ENCODE measurements at regions not wholly inside any gene's neighbourhood (a gene's known extent, or its start where the extent isn't known, plus 50 kb on each side); places are given as distances from the start of the nearest gene placed in this dataset.

DNA sequence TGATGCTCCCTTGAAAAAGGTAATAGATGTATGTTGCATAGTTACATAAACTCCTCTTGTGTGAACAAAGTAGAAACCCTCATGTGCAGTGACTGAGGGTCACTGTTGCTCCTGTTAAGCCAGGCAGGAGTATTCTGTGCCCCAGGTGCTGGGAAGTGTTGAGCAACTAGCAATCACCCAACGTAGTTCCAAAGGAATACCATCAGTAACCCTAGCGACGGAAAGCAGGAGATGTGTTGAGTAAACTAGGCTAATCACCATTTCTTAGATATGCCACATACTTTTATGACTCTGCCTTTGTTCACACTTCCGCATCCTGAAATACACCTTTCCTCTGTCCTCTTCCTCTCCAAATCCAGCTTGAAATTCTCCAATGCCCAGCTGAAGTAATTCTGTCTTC, 50.9 kb upstream of the TAB3 start:
- H3K4me1 Mint-ChIP-seq, result no peaks in the 10 kb centered on the region
- H3K27me3 Mint-ChIP-seq, result no peaks in the 10 kb centered on the region
- intact Hi-C loops (cut with micrococcal nuclease), result no loop called here
- H3K36me3 Mint-ChIP-seq (ENCODE audit: low read depth), result no peaks in the 10 kb centered on the region
- H3K9me3 Mint-ChIP-seq, result no peaks in the 10 kb centered on the region
- no peak for DNase-seq
- no peak overlapping the region for H3K27ac Mint-ChIP-seq
- H3K4me3 Mint-ChIP-seq, result no peak overlapping the region
